Uterus (tissue), 3 donors: ENCODE measurements at regions not wholly inside any gene's neighbourhood (a gene's known extent, or its start where the extent isn't known, plus 50 kb on each side); places are given as distances from the start of the nearest gene placed in this dataset.

Experiments used
- DNase-seq, 2 donors: peaks; one replicate each; pipeline ENCODE4 v3.0.0-alpha.2; 2019 to 2020
- H3K27ac ChIP-seq, 2 donors: fragments of 200-600 bp; sonication (generic); 1 replicate in 1 of 2; 2 replicates in 1 of 2; pipeline ENCODE4 v1.5.1; 2016 to 2018
- H3K27me3 ChIP-seq, 2 donors: fragments of 200-600 bp; sonication (generic); one replicate each; pipeline ENCODE4 v1.5.1; 2018 to 2019; ENCODE audit warnings: control low read depth in 1 of 2
- H3K36me3 ChIP-seq, 2 donors: fragments of 200-600 bp; sonication (generic); one replicate each; pipeline ENCODE4 v1.5.1; 2019; ENCODE audit warnings: control low read depth in 1 of 2
- H3K4me1 ChIP-seq, 2 donors: fragments of 200-600 bp; sonication (generic); one replicate each; pipeline ENCODE4 v1.5.1; 2018 to 2019; ENCODE audit warnings: control low read depth in 1 of 2
- H3K4me3 ChIP-seq, 2 donors: fragments of 200-600 bp; sonication (generic); 1 replicate in 1 of 2; 2 replicates in 1 of 2; pipeline ENCODE4 v1.5.1; 2018 to 2019; ENCODE audit warnings: mild to moderate bottlenecking in 1 of 2
- H3K9me3 ChIP-seq, 2 donors: fragments of 200-600 bp; sonication (generic); one replicate each; pipeline ENCODE4 v1.5.1; 2019; ENCODE audit warnings: control low read depth in 1 of 2
- POLR2A ChIP-seq, 2 donors: fragments of 450-650 bp; IDR thresholded peaks; one replicate each; pipeline ENCODE4 v1.6.1; 2016; ENCODE audit warnings: antibody characterized with exemption in 2 of 2, mild to moderate bottlenecking in 1 of 2, moderate library complexity in 1 of 2
- intact Hi-C: fragments of 100-400 bp; cut with DNase I; formaldehyde crosslinking; loops from one replicate; pipeline ENCODE4 v1.15.1; 2023; ENCODE audit warnings: low total_unique reads
- TF ChIP-seq, protein P1 (sequence below), 4 experiments: fragments of 200-600 bp in 2 of 4; fragments of 450-650 bp in 2 of 4; sonication (generic) in 2 of 4; IDR thresholded peaks; one replicate each; pipeline ENCODE4 v1.5.1; 2016 to 2019; ENCODE audit warnings: antibody characterized with exemption in 4 of 4, mild to moderate bottlenecking in 2 of 4, moderate library complexity in 1 of 4
- donor health status: DM: yes; HTN: yes; CAD: no.

DNA sequence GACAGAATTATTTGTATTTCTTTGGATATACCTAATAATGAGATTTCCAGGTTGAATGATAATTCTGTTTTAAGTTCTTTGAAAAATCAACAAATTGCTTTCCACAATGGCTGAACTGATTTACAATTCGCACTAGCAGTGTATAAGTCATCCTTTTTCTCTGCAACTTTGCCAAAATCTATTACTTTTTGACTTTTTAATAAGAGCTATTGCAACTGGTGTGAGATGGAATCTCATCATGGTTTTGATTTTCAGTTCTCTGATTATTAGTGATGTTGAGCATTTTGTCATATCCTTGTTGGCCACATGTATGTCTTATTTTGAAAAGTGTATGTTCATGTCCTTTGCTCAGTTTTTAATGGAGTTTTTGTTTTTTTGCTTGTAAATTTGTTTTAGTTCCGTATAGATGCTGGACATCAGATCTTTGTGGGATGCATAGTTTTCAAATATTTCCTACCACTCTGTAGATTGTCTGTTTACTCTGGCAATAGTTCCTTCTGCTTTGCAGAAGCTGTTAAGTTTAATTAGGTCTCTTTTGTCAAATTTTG lies 409.8 kb upstream of the CITED2 start:
- Histone ChIP-seq H3K27ac (no peak overlapping the region), H3K4me3 (no peak overlapping the region), H3K27me3 (no peaks in the 10 kb centered on the region), H3K36me3 (no peaks in the 10 kb centered on the region), H3K4me1 (no peaks in the 10 kb centered on the region), H3K9me3 (no peaks in the 10 kb centered on the region)
- intact Hi-C loops, result no loop called here
- TF ChIP-seq POLR2A (IDR thresholded peaks at IDR 0.05), result no peak
- TF ChIP-seq, protein P1, sequence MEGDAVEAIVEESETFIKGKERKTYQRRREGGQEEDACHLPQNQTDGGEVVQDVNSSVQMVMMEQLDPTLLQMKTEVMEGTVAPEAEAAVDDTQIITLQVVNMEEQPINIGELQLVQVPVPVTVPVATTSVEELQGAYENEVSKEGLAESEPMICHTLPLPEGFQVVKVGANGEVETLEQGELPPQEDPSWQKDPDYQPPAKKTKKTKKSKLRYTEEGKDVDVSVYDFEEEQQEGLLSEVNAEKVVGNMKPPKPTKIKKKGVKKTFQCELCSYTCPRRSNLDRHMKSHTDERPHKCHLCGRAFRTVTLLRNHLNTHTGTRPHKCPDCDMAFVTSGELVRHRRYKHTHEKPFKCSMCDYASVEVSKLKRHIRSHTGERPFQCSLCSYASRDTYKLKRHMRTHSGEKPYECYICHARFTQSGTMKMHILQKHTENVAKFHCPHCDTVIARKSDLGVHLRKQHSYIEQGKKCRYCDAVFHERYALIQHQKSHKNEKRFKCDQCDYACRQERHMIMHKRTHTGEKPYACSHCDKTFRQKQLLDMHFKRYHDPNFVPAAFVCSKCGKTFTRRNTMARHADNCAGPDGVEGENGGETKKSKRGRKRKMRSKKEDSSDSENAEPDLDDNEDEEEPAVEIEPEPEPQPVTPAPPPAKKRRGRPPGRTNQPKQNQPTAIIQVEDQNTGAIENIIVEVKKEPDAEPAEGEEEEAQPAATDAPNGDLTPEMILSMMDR (IDR thresholded peaks at IDR 0.05), result no peak
- no peak for DNase-seq

DNA sequence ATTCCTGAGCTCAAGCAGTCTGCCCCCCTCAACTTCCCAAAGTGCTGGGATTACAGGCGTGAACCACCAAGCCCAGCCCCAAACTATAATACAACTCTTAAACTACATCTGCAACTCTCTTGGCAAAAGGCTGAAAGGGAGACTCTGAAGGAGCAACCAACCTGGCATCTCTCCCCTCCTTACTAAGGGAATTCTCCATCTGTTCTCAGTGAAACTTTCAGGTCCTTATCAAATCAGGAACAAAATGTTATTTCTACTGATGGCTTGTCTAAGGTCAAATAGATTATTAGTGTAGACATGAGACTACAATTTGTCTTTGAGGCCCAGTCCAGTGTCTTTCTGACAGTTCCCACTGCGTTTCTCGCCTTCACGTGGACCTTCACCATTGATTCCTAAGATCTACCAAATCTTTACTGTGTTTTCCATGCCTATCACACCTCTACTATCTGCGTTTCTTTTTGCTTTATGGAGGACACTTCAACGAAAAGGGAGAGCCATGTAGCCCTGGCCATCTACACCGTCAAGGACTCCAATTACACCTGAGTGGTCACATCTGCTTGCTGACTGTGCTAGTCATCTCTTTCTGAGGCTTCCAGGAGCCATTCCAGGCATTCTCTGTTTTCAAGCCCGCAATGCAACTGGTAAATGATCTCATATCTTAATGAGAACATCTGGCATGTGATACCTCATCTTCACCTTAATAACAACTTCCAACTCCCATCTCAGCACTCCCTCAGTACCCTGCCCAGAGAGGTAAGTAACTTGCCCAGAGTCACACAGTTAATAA lies 405.7 kb upstream of the CITED2 start:
- TF ChIP-seq, protein P1 (IDR thresholded peaks at IDR 0.05), result no peak
- no peak for TF ChIP-seq POLR2A (IDR thresholded peaks at IDR 0.05)
- H3K27me3 ChIP-seq, result no peaks in the 10 kb centered on the region
- H3K4me3 ChIP-seq, result no peak overlapping the region
- no peak for DNase-seq
- H3K27ac ChIP-seq, result peak overlapping the region in 1 of 2 donors; percentile 16
- no peaks in the 10 kb centered on the region for H3K36me3 ChIP-seq
- H3K4me1 ChIP-seq, result no peaks in the 10 kb centered on the region
- H3K9me3 ChIP-seq, result no peaks in the 10 kb centered on the region
- intact Hi-C loops, result no loop called here

DNA sequence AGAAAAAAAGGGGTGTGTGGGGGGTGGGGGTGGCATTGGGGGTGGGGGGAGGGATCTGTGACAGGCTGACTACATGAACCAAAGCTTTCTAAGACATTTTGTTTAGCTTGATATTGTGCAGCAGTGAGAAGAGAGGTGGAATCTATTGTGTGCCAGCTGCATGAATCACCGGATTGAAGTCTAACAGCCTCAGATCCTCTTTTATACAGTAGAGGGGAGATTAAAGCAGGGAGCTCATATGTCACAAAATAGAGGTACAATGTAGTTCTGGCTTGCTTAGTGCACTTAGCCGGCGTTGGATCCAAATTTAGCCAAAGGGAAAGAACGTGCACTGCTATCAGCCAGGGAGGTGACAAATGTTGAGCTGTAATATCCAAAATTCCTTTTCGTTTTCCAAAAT lies 404.2 kb upstream of the CITED2 start:
- no peaks in the 10 kb centered on the region for H3K9me3 ChIP-seq
- no peak for DNase-seq
- H3K36me3 ChIP-seq, result no peaks in the 10 kb centered on the region
- no peak for TF ChIP-seq POLR2A (IDR thresholded peaks at IDR 0.05)
- TF ChIP-seq, protein P1 (IDR thresholded peaks at IDR 0.05), result no peak
- H3K27me3 ChIP-seq, result no peaks in the 10 kb centered on the region
- H3K27ac ChIP-seq, result peak overlapping the region; percentile 24 to 34
- H3K4me1 ChIP-seq, result no peaks in the 10 kb centered on the region
- H3K4me3 ChIP-seq, result no peak overlapping the region
- intact Hi-C loops, result no loop called here

DNA sequence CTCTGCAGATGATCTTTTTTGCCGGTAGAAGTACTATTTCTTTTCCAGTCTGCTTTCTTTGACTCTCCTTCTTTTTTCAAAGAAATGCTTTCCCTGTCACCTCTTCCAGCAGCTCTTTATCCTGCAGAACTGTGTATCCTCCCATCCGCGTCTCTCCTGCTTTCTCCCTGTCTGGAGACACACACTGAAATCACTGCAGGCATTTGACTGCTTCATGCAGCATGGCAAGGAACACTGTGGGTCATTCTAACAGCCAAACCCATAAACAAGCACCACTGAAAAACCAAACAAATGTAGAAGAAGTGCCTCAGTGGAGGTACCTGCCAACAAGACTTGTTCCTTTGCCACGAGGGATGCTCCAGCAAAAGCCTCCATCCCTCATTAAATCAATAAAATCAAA lies 403.7 kb upstream of the CITED2 start:
- no peaks in the 10 kb centered on the region for H3K4me1 ChIP-seq
- no peaks in the 10 kb centered on the region for H3K9me3 ChIP-seq
- H3K27ac ChIP-seq, result peak overlapping the region; percentile 24 to 34
- H3K4me3 ChIP-seq, result no peak overlapping the region
- DNase-seq, result no peak
- no peaks in the 10 kb centered on the region for H3K36me3 ChIP-seq
- TF ChIP-seq POLR2A (IDR thresholded peaks at IDR 0.05), result no peak
- TF ChIP-seq, protein P1 (IDR thresholded peaks at IDR 0.05), result no peak
- intact Hi-C loops, result no loop called here
- H3K27me3 ChIP-seq, result no peaks in the 10 kb centered on the region

DNA sequence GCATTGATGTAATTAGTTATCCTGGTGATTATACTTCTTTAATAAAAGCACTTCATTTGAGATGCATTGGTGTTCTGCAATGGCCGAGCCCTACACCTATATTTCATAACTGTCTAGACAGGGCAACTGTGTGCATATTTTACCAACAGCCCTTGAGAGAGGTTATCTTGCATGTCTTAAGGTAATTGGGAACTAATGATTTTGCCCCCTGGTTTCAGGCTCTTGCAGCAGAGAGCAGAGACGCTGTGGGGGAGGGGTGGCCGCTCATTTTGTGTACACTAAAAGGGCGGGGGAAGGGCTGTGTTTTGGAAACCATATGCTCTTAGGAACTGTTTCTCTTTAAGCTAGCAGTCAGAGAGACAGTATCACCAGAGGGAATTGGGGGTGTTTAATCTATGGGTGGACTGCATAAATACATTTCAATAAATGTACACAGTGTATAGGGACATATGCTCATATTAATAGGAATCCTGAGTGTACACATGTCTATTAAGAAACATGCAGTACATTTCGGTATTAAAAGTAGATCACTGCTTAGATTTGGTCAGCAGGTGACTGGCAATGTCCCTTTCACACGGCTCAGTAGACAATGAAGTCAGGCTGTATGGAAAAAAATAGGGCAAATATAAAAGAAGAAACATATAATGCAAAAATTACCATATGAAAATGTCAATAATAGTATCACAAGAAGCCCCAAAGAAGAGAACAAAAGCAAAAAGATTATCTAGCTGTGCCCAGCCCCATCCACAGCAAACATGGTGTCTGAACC lies 402.9 kb upstream of the CITED2 start:
- H3K36me3 ChIP-seq, result no peaks in the 10 kb centered on the region
- intact Hi-C loops, result no loop called here
- no peak overlapping the region for H3K27ac ChIP-seq
- H3K9me3 ChIP-seq, result no peaks in the 10 kb centered on the region
- no peaks in the 10 kb centered on the region for H3K4me1 ChIP-seq
- H3K4me3 ChIP-seq, result no peak overlapping the region
- TF ChIP-seq POLR2A (IDR thresholded peaks at IDR 0.05), result no peak
- TF ChIP-seq, protein P1 (IDR thresholded peaks at IDR 0.05), result no peak
- no peaks in the 10 kb centered on the region for H3K27me3 ChIP-seq
- no peak for DNase-seq
